ENCODE measurements at regions not wholly inside any gene's neighbourhood (a gene's known extent, or its start where the extent isn't known, plus 50 kb on each side); places are given as distances from the start of the nearest gene placed in this dataset.

DNA sequence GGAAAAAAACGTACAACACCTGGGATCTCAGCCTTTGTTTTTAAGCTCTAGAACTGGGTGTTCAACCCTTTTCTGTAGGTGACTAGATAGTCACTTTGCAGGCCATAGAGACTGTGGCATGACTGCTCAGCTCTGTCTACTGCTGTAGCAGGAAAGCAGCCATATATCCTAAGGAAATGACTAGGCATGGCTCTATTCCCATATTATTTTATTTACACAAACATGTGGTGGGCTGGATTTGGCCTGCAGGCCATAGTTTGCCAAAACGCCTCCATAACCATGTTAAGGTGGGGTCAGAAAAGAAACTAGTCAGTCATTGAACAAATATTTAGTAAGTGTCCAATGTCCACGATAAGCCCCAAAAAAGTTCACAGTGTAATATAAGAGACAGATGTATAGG, 452.5 kb downstream of the MCTP2 start:
- DNase-seq: no peak

DNA sequence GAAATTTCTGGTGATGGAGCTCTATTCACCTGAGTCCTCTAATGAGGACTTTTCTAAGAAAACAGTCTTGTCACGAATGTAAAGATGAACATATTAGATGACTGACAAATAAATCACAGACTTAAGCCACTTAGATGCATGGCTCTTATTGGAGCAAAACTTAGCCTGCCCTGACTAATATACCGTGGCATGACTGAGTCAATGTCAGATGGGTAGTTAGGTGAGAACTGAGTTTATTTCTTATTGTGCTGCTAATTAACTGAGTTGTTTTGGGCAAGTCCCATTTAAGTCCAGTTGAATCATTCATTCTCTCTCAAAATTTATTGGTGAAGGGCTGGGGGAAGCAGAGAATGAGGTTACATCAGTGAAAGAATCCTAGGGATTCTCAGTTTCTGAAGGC, 459.8 kb downstream of the MCTP2 start:
- no peak for DNase-seq

DNA sequence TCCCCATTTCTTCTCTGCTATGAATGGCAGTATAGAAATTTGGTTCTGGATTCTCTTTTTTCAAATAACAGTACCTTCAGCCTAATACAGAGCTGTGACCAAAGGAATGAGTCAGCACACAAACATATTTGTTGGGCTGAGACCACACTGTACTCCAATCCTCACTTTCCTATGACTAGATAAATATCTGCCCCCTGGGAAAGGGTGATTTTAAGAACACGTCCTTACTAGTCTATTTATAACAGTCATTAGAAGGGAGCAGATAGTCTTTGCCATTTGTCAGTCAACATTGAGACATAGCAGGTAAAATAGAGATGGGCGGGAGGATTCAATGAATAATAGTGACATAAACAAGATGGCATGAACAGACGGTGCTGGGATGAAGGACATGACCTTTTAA, 461.3 kb downstream of the MCTP2 start:
- no peak for DNase-seq

DNA sequence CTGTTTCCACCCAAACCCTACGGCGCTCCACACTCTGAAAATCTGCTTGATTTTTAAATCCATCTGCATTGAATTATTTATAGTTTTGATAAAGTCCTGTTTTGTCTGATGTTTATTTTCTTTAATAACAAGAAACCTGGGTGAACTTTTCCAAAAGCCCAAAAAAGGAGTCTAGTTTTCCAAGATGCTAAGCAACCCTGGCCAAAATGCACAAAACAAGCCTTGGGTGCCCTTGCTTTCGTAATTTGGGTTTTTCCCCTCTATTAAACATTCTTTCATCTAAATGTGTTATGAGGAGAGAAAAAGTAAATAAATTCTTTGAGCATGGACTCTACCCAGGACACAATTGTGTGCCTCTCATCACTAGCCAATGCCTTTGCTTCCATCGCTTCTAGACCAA, 468.9 kb downstream of the MCTP2 start:
- DNase-seq: no peak

DNA sequence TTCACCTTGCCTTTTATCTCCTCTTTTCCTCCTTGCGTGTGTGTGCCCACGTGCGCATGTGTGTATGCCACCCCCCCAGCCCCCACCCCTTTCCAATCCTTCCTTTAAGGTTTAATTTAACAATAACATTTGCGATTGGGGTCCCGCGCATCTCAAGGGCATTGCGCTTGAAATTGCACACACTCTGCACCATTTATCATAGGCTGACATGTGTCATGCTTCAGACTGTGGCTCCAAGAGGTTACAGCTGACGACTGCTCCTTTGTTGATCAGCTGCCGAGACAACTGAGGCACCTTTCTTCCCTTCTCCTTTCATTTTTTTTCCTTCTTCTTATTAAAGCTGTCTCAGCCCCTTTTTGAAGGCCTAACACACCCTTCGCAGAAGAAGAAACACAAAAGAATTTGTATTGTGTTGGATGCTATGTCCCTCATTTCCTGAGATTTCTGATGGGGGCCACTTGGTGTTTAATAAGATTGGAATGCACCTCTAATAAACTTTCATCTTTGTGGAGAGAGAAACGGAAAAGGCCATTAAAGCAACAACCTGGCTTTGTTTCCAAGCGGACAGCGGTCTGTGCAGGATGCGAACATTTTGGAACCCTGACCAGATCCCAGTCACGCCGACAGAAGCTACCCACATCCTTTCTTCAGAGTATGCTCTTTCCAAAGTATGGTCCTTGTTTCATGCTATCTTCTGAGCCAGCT, 470.1 kb downstream of the MCTP2 start:
- no peak for DNase-seq

DNA sequence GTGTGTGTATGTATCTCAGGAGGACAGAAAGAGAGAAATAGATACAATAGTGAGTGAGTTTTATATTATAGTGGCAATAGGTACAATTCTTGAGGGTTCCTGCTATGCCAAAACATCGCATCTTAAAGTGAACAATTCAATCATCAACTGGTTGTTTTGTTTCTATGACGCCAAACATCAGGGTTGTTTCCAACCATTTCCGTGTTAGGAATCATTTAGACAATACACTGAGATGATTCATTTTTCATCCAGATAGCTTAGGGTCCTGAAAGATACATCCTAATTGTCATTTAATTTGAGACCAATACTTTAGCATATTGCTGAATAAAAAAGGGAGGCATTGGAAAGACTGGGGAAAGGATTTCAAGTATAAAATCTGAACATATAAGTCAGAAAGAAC, 472.2 kb downstream of the MCTP2 start:
- DNase-seq: no peak

DNA sequence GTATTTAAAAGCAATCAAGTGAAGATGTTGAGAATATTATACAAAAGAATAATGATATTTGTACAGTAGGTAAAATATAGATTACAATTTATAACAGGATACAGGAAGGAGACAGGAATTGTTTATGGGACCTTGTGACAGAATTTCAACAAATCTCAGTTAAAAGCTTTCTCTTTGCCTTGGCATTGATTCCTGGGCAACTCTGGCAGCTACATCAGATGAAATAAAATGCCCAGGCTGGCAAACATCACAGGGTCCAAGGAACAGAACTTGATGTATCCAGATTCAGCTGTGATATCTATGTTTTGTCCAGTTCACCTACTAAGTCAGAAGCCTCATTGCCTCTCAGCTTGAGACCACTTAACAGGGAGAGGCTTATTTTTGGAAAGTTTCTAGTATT, 473.1 kb downstream of the MCTP2 start:
- no peak for DNase-seq

DNA sequence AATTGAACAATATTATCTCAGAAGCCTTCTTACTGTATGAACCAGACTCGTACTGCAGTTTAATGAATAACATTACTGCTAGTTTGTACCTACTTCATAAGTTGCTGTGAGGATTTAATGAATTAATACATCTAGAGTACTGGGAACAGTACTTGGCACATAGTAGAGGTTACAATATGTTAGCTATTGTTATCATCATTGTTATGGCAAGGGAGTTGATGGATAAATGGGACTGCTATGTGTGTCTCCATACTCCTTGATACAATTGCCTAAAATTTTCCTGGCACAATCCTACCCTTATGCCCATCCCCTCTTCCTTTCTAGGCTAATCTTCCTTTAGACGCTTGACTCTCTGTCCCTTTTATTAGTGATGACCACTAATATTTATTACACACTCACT, 473.6 kb downstream of the MCTP2 start:
- no peak for DNase-seq

DNA sequence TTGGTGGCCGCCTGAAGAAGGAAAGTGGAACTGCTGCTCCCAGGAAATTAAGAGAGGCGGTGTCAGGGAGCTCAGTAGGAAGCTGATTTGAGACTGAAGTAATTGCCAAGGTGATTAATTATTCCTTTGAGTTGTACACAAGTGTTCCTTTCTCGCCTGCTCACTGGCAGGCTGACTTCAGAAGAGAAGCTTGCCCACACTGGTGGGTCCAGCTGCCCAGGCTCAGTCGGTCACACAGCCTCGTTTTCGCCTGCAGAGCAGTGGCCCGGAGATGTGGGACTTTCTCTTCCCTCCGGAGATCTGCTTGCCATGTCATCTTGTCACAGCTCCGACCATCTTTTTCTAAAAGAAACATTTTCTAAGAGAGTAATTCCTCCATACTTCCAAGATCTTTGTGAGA, 478.0 kb downstream of the MCTP2 start:
- DNase-seq: no peak

DNA sequence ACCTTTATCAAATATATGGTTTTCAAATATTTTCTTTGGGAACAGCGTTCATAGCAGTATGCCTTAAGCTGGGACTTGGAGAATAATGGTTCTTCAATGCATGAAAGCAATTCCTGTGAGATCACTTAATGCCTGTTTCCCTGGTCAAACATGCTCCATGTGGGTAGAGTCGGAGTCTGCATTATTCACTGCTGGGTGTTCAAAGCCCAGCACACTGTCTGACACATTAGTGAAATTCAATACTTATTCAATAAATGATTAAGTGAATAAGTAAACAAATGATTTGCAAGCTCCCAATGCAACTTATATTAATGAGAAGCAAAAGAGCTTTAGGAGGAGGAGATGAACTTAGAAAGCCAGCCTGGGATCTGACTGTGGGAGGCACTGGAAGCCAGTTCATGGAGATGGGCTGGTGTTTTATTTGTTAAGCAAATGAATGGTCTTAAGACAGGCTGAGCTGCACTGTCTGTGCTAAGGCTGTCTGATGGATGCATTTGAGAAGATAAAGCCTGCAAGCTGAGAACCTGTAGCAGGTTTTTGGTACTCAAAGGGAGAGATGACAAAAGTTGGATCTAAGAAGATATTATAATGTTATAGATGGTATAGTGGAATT, 490.8 kb downstream of the MCTP2 start:
- no peak for DNase-seq

DNA sequence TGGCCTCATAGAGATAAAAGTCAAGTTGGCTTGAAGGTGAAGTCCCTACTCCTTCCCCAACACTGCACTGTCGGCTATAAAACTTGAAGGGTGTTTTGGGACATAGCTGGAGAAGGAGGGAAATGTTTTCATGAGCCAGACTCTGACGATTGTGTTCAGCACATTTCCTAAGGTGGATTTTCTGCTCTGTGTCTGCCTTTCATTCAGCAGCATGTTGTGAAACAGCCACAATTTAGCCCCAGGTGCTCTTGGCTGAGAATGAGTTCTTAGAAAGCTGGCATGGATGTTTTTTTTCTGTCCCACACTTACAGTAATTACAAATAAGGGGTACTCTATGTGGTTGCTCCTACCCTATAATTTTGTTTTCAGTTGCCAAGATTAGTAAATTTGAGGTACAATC, 492.4 kb downstream of the MCTP2 start:
- no peak for DNase-seq

DNA sequence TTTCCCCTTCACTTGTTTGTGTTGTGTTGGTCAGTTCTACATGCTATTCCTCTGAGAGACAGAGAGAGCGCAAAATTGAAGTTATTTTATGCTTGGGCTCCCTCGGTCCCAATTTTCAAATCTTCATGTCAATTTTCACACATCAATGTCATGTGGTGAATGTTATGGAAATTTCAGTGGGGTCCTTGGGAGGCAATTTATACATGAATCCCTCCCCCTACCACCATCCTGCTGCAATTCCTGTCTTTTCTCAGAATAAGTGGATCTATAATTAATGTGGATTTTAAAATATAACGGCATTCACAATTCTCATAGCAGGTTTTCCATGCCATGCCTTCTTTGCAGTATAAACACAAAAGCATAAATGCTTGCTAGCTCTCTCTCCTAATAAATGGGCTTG, 499.9 kb downstream of the MCTP2 start:
- no peak for DNase-seq

DNA sequence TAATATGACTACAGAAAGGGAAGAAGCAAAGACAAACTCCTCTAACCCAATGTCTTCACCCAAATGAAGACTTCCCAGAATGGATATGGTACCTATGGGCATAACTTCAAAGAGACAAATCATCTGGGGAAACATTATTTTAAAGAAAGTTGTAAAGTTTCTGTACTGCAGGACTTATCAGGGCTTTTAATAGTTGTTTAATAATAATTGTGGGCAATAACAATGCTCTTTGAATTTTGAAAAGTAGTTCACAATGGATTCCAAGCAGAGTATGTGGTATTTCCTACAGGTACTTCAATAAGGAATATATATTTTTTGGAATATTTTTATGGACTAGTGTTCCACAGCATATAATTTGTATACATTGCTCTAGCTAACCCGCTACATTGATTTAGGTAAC, 503.1 kb downstream of the MCTP2 start:
- DNase-seq: no peak

DNA sequence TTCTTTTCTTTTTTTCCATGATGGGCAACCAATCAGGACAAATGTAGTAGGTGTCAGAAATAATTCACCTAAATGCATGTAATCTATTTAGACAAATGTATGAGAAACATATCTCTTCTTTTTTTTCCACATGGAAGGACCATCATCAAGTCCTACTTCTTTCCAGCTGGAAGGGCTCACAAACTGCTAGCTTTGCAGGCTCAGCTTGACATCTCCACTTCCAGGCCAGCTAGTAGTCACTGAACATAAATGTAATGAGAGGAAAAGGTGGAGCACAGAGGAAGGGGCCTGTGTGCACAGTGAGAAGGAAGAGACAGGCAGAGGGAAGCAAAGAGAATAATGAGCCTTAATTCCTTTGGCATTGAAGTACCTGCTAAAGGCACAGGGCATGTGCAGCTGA, 504.9 kb downstream of the MCTP2 start:
- no peak for DNase-seq

DNA sequence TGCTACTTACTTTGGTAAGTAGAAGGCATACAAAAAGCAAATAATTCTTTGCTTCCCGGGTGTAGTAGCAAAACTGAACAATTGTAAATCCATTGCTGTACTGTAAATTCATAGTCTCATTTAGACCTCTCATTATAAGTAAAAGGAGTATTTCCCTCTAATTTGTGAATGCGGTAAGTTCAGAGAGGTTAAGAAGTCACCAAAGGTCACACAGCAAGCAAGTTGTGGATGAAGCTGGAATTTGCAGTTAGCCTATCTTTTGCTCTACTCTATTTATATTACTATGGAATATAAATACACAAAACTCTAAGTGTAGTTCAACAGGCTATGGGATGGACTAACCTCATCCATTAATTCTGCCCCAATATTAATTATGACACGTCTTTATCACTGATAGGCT, 508.3 kb downstream of the MCTP2 start:
- DNase-seq: no peak

DNA sequence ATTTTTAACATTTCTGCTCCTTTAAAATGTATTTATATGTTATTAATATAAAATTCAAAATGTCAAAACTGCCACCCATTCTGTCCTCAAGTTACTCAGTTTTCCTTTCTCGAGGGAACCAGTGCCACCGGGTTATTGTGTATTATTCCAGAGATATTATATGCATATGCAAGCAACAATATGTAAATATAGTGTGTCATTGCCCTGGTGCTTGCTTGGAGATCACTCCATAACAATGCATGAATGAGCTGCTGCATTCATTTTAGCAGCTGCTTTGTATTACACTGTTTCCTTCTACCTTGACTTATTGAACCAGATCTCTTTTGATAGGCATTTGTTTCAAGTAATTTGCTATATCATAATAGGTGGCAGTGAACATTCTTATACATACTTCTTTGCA, 509.1 kb downstream of the MCTP2 start:
- no peak for DNase-seq

DNA sequence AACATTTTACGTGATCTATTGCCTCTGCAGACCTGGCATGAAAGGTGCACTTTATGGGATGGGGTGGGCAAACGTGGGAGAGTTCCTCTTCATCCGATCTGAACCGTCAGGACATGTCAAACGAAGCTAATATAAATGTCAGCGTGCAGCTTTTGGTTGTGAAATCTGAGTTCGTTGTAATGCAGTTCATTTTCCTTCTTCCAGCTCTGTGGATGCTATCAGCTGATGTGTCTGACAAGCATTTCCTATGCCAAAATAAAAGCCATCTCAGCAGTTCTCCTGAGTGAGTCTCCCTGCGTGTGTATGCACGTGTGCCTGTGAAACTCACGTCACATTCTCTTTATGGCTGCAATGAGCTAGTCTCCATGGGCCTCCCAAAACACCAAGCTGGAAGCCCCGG, 512.3 kb downstream of the MCTP2 start:
- no peak for DNase-seq

DNA sequence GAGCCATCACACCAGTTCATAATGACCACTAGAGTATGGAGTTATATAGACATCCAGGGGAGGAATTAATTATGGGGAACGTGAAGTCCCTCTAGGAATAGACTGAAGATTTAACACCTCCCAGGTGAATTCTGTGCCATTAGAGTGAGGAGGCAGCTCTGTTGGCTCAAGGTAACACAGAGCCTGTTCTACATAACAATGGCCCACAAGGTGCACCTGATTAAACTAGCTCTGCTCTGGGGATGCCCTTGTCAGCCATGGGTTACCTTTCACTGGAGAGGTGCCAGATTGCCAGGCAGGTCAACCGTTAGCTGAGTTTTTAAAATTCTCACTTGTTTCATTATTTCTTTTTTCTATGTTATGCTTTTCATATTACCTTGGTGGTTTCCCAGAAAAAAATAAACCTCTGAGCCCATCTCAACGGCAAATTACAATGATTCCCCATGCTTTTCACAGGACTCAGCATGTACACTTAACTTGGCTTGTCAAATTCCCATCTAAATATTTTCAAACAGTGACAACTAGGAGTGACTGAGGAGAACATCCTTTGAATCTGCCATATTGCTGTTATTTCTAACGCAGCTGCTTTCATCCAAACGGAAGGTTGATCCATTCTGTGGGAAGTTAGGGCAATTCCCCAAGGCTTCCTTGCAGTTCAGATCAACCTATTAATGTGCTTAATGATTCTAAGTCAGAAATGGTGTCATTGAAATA, 512.9 kb downstream of the MCTP2 start:
- no peak for DNase-seq

DNA sequence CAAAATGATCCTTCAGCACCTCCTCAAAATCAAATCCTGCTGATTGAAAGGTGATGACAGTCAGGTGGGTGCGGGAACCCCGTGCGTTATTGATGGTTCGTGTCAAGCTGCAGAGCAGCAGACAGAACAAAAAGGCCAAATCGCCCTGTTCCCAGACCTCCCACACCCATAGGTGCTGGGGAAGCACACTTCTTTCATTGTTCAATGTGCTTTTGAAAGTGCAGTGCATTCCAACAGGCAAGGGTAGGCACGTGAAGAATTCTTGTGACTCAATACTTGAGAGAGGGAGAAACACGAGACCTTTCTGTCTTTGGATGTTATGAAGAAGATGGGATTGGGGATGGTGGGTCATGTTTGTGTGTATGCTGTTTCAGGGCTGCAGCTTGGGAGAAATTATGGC, 514.0 kb downstream of the MCTP2 start:
- no peak for DNase-seq

DNA sequence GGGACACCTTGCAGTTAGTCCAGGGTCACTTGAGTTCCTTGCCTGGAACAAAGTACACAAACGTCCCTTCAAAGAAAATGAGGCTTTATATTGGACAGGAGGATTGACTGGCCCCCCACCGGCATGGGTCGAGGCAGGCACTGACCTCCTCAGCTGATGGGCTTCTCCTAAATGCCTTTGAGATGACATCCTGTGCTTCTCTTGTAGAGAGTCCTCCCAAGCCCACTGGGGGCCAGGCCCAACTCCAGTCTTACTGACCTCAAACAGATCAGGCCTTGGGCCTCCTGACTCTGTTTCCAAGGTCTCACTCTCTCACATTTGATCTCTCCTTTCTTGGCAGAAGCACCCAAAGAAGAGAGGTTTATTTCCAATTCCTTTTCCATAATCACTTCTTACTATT, 516.1 kb downstream of the MCTP2 start:
- no peak for DNase-seq

DNA sequence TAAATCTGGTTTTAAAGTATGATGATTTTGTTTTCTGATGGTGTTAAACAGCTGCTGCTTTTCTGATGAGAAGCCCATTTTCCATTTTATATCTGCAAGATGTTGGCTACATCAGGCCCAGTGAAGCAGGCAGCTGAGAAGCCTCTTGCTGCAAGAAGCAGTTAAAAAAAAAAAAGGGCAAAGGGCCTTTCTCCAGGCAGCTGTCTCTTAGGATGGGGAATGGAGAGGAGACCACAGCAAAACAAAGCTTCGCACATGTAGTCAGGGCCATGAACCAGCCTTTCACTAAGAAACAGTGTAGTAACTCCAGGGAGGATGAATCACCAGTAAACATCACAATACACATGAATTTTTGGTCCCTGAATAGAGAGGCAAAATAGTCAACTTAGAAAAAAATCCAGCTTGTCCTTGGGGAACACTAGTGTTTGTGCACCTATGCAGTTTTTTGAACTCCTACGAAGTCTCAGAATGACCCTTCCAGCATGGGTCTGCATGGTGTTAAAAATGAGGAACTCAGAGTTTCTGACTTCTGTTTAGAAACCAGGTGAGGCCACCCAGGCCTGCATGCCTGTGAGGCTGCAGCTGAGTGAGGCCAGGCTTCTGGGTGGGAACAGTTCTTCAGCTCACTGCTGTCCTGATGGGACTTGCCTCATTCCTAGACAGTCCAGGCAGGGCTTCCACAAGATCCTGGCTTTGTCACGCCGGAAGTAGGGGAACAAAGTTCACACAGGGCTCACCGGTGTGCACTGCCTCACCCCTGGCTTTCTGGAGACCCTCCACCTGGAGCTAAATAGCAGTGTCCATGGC, 518.7 kb downstream of the MCTP2 start:
- no peak for DNase-seq

DNA sequence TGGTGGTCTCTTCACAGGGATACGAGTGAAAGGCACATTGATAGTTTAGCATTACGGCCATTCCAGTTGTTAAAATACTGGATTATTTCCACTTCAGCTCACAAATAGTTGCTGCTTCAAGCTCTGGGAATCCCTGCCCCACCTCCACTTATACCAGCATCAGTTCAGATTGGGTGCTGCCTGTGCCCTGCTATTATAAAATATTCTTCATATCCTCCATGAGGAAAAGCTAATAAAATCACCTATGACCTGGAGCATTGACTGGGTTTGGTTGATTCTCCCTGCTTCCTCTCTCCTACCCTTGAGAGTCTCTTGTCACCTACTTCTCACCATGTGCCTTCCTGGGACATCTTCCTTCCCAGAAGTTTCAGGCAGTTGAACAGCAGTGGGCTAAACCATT, 529.0 kb downstream of the MCTP2 start:
- no peak for DNase-seq

DNA sequence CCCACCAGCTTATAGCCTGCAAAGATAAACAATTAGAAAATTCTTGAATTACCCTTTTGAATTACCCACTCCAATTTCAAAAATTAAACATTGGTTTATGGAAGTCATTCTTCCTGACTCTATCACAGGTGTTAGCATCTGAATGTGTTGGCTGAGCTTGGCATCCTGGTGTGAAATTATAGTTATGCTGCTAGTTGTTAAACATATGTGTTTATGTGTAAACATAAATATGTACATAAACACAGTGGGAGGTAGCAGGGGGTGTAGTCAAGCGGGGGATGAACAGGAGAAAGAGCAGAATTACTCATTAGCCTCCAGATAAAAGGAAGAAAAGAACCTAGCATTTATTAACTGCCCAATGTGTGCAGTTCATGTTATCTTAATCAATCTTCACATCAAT, 530.2 kb downstream of the MCTP2 start:
- DNase-seq: no peak

DNA sequence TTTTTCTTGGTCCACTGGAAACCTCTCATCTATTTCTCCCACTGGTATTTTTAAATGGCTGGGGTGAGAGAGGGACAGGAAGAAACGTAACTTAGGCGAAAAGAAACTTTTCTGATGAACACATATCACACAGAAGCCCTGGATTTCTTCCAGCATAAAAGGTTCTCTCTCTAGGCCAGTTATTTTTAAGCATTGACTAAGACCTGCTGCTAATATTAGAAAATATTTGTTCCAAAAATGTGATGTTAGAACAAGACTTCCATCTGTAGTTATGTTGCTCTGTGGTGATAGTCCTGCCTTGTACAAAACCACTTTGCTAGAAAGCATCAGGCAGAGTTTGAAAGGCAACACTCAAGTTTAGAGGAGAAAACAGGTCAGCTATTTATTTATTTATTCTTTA, 537.7 kb downstream of the MCTP2 start:
- DNase-seq: no peak
